ENCODE measurements at regions not wholly inside any gene's neighbourhood (a gene's known extent, or its start where the extent isn't known, plus 50 kb on each side); places are given as distances from the start of the nearest gene placed in this dataset.

DNA sequence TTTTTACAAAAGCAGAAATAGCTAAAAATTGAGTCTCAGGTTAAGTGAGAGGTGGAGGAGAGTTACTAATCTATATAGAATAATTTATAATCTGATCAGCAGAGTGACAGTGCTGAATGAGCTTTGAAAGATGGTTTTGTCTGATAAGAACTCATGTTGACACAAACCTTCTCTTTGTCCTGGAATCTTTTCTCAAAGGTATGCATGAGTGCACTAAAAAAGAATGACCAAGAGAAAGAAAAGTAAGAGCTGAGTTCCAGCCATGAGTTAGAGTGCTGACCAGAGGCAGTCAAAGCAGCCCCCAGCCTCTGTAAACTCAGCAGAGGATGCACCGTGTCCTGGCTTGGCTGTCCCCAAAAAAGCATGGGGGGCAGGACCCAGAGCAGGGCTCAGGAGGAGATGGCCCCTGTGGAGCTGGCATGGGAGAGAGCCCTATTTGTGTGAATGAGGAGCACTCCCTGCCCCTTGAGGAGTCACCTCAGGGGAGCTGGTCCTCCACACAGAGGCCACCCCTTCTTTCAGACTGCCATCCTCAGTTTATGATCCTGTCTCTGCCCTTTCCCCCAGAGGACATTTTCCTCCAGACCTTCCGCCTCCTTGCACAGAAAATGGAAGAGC lies 129.8 kb downstream of the SEC23A start:
- no peaks in the 10 kb centered on the region for H3K9me3 ChIP-seq (ENCODE audit: control insufficient read depth, insufficient read depth, low read depth, low read length)
- no peak overlapping the region for H3K9ac ChIP-seq (ENCODE audit: insufficient read depth, low read length)
- no peaks in the 10 kb centered on the region for H3K4me1 ChIP-seq (ENCODE audit: control insufficient read depth, extremely low read depth, insufficient read depth, low read length)
- no peaks in the 10 kb centered on the region for H3K27me3 ChIP-seq (ENCODE audit: control insufficient read depth, insufficient read depth, low read length)
- H2AFZ ChIP-seq (ENCODE audit: low read length) = no peak overlapping the region
- DNase-seq (ENCODE audit: low read depth in 2 of 2) = no peak
- H3K36me3 ChIP-seq (ENCODE audit: control insufficient read depth, insufficient read depth, low read length) = no peaks in the 10 kb centered on the region
- no peaks in the 10 kb centered on the region for H4K20me1 ChIP-seq (ENCODE audit: control insufficient read depth, extremely low read depth, insufficient read depth, low read length)
- TF ChIP-seq, protein P1, sequence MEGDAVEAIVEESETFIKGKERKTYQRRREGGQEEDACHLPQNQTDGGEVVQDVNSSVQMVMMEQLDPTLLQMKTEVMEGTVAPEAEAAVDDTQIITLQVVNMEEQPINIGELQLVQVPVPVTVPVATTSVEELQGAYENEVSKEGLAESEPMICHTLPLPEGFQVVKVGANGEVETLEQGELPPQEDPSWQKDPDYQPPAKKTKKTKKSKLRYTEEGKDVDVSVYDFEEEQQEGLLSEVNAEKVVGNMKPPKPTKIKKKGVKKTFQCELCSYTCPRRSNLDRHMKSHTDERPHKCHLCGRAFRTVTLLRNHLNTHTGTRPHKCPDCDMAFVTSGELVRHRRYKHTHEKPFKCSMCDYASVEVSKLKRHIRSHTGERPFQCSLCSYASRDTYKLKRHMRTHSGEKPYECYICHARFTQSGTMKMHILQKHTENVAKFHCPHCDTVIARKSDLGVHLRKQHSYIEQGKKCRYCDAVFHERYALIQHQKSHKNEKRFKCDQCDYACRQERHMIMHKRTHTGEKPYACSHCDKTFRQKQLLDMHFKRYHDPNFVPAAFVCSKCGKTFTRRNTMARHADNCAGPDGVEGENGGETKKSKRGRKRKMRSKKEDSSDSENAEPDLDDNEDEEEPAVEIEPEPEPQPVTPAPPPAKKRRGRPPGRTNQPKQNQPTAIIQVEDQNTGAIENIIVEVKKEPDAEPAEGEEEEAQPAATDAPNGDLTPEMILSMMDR (conservative IDR thresholded peaks at IDR 0.05 in 1 of 2, IDR thresholded peaks at IDR 0.05 in 1 of 2; ENCODE audit: low read depth in 1 of 2, low read length in 2 of 2) = no peak
- no peak for TF ChIP-seq EZH2 (IDR thresholded peaks at IDR 0.05; ENCODE audit: low read length, missing control alignments)
- H3K79me2 ChIP-seq (ENCODE audit: control insufficient read depth, insufficient read depth, low read length) = no peaks in the 10 kb centered on the region
- H3K4me3 ChIP-seq (replicated peaks in 1 of 4; ENCODE audit: control extremely low read depth in 1 of 4, insufficient read depth in 1 of 4, low read depth in 3 of 4, low read length in 4 of 4) = no peak overlapping the region
- H3K27ac ChIP-seq (ENCODE audit: insufficient read depth, low read length) = no peak overlapping the region
- no peak overlapping the region for H3K4me2 ChIP-seq (ENCODE audit: extremely low read depth, insufficient read depth, low read length)

DNA sequence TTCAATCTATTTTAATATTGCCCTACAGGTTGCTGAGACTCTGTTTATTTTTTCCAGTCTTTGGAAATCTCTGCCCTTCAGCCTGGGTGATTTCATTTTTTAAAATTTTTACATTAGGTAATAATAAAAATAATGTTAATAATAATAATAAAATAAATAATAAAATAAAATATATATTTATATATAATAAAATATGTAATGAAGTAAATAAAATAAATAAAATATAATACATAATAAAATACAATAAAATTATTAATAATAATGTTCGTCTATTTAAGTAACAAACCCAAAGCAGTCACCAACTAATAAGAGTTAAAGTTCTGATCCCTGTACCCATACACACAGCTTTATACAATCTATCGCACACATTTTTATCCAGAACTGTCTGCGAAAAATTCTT lies 130.5 kb downstream of the SEC23A start:
- H3K9ac ChIP-seq (ENCODE audit: insufficient read depth, low read length) = no peak overlapping the region
- no peak for DNase-seq (ENCODE audit: low read depth in 2 of 2)
- no peak overlapping the region for H3K4me3 ChIP-seq (replicated peaks in 1 of 4; ENCODE audit: control extremely low read depth in 1 of 4, insufficient read depth in 1 of 4, low read depth in 3 of 4, low read length in 4 of 4)
- no peak overlapping the region for H3K4me2 ChIP-seq (ENCODE audit: extremely low read depth, insufficient read depth, low read length)
- H3K79me2 ChIP-seq (ENCODE audit: control insufficient read depth, insufficient read depth, low read length) = no peaks in the 10 kb centered on the region
- H3K9me3 ChIP-seq (ENCODE audit: control insufficient read depth, insufficient read depth, low read depth, low read length) = no peaks in the 10 kb centered on the region
- no peaks in the 10 kb centered on the region for H4K20me1 ChIP-seq (ENCODE audit: control insufficient read depth, extremely low read depth, insufficient read depth, low read length)
- no peak overlapping the region for H2AFZ ChIP-seq (ENCODE audit: low read length)
- no peaks in the 10 kb centered on the region for H3K36me3 ChIP-seq (ENCODE audit: control insufficient read depth, insufficient read depth, low read length)
- no peaks in the 10 kb centered on the region for H3K27me3 ChIP-seq (ENCODE audit: control insufficient read depth, insufficient read depth, low read length)
- no peak overlapping the region for H3K27ac ChIP-seq (ENCODE audit: insufficient read depth, low read length)
- no peak for TF ChIP-seq EZH2 (IDR thresholded peaks at IDR 0.05; ENCODE audit: low read length, missing control alignments)
- TF ChIP-seq, protein P1 (conservative IDR thresholded peaks at IDR 0.05 in 1 of 2, IDR thresholded peaks at IDR 0.05 in 1 of 2; ENCODE audit: low read depth in 1 of 2, low read length in 2 of 2) = no peak
- H3K4me1 ChIP-seq (ENCODE audit: control insufficient read depth, extremely low read depth, insufficient read depth, low read length) = no peaks in the 10 kb centered on the region

DNA sequence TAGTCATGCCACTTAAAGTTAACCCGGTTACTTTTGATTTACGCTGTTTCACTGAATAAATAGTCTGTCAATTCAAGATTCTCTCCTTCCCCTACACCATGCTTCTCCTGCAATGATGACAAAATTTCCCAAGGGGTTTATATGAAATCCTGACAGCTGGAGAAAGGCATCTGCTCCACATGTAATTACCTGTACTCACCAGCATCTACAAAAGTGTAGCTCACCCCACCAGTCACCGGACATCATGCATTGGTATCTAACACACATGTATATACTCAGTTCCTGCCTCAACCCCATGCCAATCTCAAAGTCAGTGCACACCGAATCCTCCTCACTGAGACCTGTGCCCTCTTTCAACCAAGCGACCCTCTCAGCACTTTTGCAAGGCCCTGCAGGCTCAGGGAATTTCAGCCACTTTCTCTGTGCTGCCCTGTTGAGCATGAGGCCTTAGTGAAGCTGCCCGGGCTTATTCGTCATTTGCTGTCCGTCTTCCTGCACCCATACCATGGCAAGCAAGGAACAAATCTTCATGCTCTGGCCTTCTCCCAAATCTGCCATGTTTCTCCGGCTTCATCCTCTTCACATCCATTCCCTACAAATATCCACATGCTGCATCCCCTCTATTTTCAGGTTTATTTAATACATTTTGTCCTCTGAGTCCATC lies 131.6 kb downstream of the SEC23A start:
- no peaks in the 10 kb centered on the region for H3K9me3 ChIP-seq (ENCODE audit: control insufficient read depth, insufficient read depth, low read depth, low read length)
- no peaks in the 10 kb centered on the region for H4K20me1 ChIP-seq (ENCODE audit: control insufficient read depth, extremely low read depth, insufficient read depth, low read length)
- no peak overlapping the region for H2AFZ ChIP-seq (ENCODE audit: low read length)
- no peak overlapping the region for H3K27ac ChIP-seq (ENCODE audit: insufficient read depth, low read length)
- no peak overlapping the region for H3K4me3 ChIP-seq (replicated peaks in 1 of 4; ENCODE audit: control extremely low read depth in 1 of 4, insufficient read depth in 1 of 4, low read depth in 3 of 4, low read length in 4 of 4)
- no peak overlapping the region for H3K9ac ChIP-seq (ENCODE audit: insufficient read depth, low read length)
- H3K4me2 ChIP-seq (ENCODE audit: extremely low read depth, insufficient read depth, low read length) = no peak overlapping the region
- TF ChIP-seq EZH2 (IDR thresholded peaks at IDR 0.05; ENCODE audit: low read length, missing control alignments) = no peak
- TF ChIP-seq, protein P1 (conservative IDR thresholded peaks at IDR 0.05 in 1 of 2, IDR thresholded peaks at IDR 0.05 in 1 of 2; ENCODE audit: low read depth in 1 of 2, low read length in 2 of 2) = no peak
- H3K79me2 ChIP-seq (ENCODE audit: control insufficient read depth, insufficient read depth, low read length) = no peaks in the 10 kb centered on the region
- H3K27me3 ChIP-seq (ENCODE audit: control insufficient read depth, insufficient read depth, low read length) = no peaks in the 10 kb centered on the region
- no peak for DNase-seq (ENCODE audit: low read depth in 2 of 2)
- no peaks in the 10 kb centered on the region for H3K4me1 ChIP-seq (ENCODE audit: control insufficient read depth, extremely low read depth, insufficient read depth, low read length)
- no peaks in the 10 kb centered on the region for H3K36me3 ChIP-seq (ENCODE audit: control insufficient read depth, insufficient read depth, low read length)

Data from fibroblast of lung (primary cell).